NB4 (cell line): ENCODE measurements at regions not wholly inside any gene's neighbourhood (a gene's known extent, or its start where the extent isn't known, plus 50 kb on each side); places are given as distances from the start of the nearest gene placed in this dataset.

Experiments used
- CTCF ChIP-seq: IDR thresholded peaks from one replicate; pipeline ENCODE4 v1.5.1; 2012; ENCODE audit warnings: low read depth, low read length
- POLR2A ChIP-seq: IDR thresholded peaks from 2 replicates; pipeline ENCODE4 v1.6.1; 2011; ENCODE audit warnings: mild to moderate bottlenecking; ENCODE audit not compliant: insufficient read length; ENCODE audit errors: extremely low read depth

GRCh38 chr11:12599408-12600143 lies 74.6 kb upstream of the TEAD1 start:
- peak; percentile 74 for TF ChIP-seq CTCF
- no peak for TF ChIP-seq POLR2A
